GM23338 (cell line): ENCODE measurements at regions not wholly inside any gene's neighbourhood (a gene's known extent, or its start where the extent isn't known, plus 50 kb on each side); places are given as distances from the start of the nearest gene placed in this dataset.

Experiments used
- ATAC-seq: fragments of 200-7000 bp; cut with Tn5 transposase; 3 replicates; pipeline ENCODE4 v1.9.1; 2020
- DNase-seq: peaks from one replicate; pipeline ENCODE4 v3.0.0-alpha.2; 2015; ENCODE audit warnings: low spot score
- H2AFZ ChIP-seq: fragments of 200-600 bp; sonication (generic); 2 replicates; pipeline ENCODE4 v1.8.0; 2016; ENCODE audit warnings: antibody characterized with exemption, mild to moderate bottlenecking, moderate library complexity
- H3F3A ChIP-seq: fragments of 200-600 bp; sonication (generic); replicated peaks from 2 replicates; pipeline ENCODE4 v1.8.0; 2017; ENCODE audit warnings: antibody characterized with exemption, mixed run types, low read depth
- H3K27ac ChIP-seq: fragments of 200-600 bp; sonication (generic); 2 replicates; pipeline ENCODE4 v1.6.1; 2016; ENCODE audit warnings: low read depth
- H3K27me3 ChIP-seq: fragments of 200-600 bp; sonication (generic); 2 replicates; pipeline ENCODE4 v1.8.0; 2016; ENCODE audit warnings: mild to moderate bottlenecking, mixed run types, moderate library complexity; ENCODE audit not compliant: insufficient read depth
- H3K36me3 ChIP-seq: fragments of 200-600 bp; sonication (generic); 2 replicates; pipeline ENCODE4 v1.8.0; 2016; ENCODE audit warnings: mild to moderate bottlenecking; ENCODE audit not compliant: insufficient read depth
- H3K4me1 ChIP-seq: fragments of 200-600 bp; sonication (generic); 2 replicates; pipeline ENCODE4 v1.8.0; 2016; ENCODE audit warnings: mild to moderate bottlenecking, moderate library complexity; ENCODE audit not compliant: insufficient read depth
- H3K4me2 ChIP-seq: fragments of 200-600 bp; sonication (generic); 2 replicates; pipeline ENCODE4 v1.7.1; 2017; ENCODE audit warnings: mixed run types
- H3K4me3 ChIP-seq: fragments of 200-600 bp; sonication (generic); 2 replicates; pipeline ENCODE4 v1.6.1; 2016; ENCODE audit warnings: mixed run types
- H3K79me2 ChIP-seq: fragments of 200-600 bp; sonication (generic); replicated peaks from 2 replicates; pipeline ENCODE4 v1.8.0; 2017; ENCODE audit warnings: mild to moderate bottlenecking; ENCODE audit not compliant: insufficient read depth
- H3K9me2 ChIP-seq: fragments of 200-600 bp; sonication (generic); 2 replicates; pipeline ENCODE4 v1.8.0; 2017; ENCODE audit not compliant: insufficient read depth
- H4K20me1 ChIP-seq: fragments of 200-600 bp; sonication (generic); replicated peaks from 2 replicates; pipeline ENCODE4 v1.8.0; 2017; ENCODE audit warnings: mild to moderate bottlenecking; ENCODE audit not compliant: insufficient read depth
- H3K27ac Mint-ChIP-seq: 2 replicates; pipeline ENCODE4 v1.8.0; 2020; ENCODE audit warnings: inconsistent platforms, mild to moderate bottlenecking, moderate library complexity, mixed read lengths
- H3K27me3 Mint-ChIP-seq: 3 replicates; pipeline ENCODE4 v1.8.0; 2022; ENCODE audit warnings: low read depth, mild to moderate bottlenecking, moderate library complexity, mixed read lengths, inconsistent platforms; ENCODE audit not compliant: insufficient read depth, poor library complexity
- H3K36me3 Mint-ChIP-seq: 3 replicates; pipeline ENCODE4 v1.8.0; 2021; ENCODE audit warnings: low read depth, mild to moderate bottlenecking, inconsistent platforms, moderate library complexity, mixed read lengths
- H3K4me1 Mint-ChIP-seq: 3 replicates; pipeline ENCODE4 v1.8.0; 2020; ENCODE audit warnings: mild to moderate bottlenecking, inconsistent platforms, mixed read lengths
- H3K4me3 Mint-ChIP-seq: 3 replicates; pipeline ENCODE4 v1.8.0; 2021; ENCODE audit warnings: moderate library complexity, mild to moderate bottlenecking, inconsistent platforms, mixed read lengths
- H3K9me3 Mint-ChIP-seq: 3 replicates; pipeline ENCODE4 v1.8.0; 2020; ENCODE audit warnings: moderate library complexity, mild to moderate bottlenecking, inconsistent platforms, mixed read lengths
- CREB1 ChIP-seq: fragments of 250-450 bp; sonication (Bioruptor Pico); IDR thresholded peaks from 2 replicates; pipeline ENCODE4 v1.5.0; 2020; ENCODE audit warnings: low read depth, mild to moderate bottlenecking, moderate library complexity
- EZH2 ChIP-seq: fragments of 200-600 bp; sonication (generic); IDR thresholded peaks from one replicate; pipeline ENCODE4 v1.8.0; 2017; ENCODE audit warnings: antibody characterized with exemption, mild to moderate bottlenecking, low read depth; ENCODE audit not compliant: unreplicated experiment
- JUNB ChIP-seq: IDR thresholded peaks from one replicate; pipeline ENCODE4 v1.6.1; 2016; ENCODE audit warnings: antibody characterized with exemption; ENCODE audit not compliant: unreplicated experiment
- NANOG ChIP-seq: IDR thresholded peaks from 2 replicates; pipeline ENCODE4 v1.6.1; 2016; ENCODE audit warnings: antibody characterized with exemption, borderline replicate concordance
- POLR2AphosphoS5 ChIP-seq: IDR thresholded peaks from 2 replicates; pipeline ENCODE4 v1.6.1; 2016; ENCODE audit warnings: antibody characterized with exemption, low read depth
- STAT1 ChIP-seq: IDR thresholded peaks from one replicate; pipeline ENCODE4 v1.6.1; 2016; ENCODE audit warnings: antibody characterized with exemption; ENCODE audit not compliant: unreplicated experiment
- ZNF114 ChIP-seq: fragments of 250-450 bp; sonication (Bioruptor Pico); IDR thresholded peaks from 2 replicates; pipeline ENCODE4 v1.5.0; 2020; ENCODE audit warnings: mild to moderate bottlenecking, moderate library complexity
- ZNF331 ChIP-seq: fragments of 250-450 bp; sonication (Bioruptor Pico); IDR thresholded peaks from 2 replicates; pipeline ENCODE4 v1.5.0; 2020; ENCODE audit warnings: low read depth, mild to moderate bottlenecking, moderate library complexity
- TF ChIP-seq, protein P1 (sequence below): fragments of 250-450 bp; sonication (Bioruptor Pico); IDR thresholded peaks from 2 replicates; pipeline ENCODE4 v1.5.0; 2020; ENCODE audit warnings: mild to moderate bottlenecking, moderate library complexity
- TF ChIP-seq, protein P2 (sequence below): IDR thresholded peaks from 2 replicates; pipeline ENCODE4 v1.6.1; 2016; ENCODE audit warnings: antibody characterized with exemption

DNA sequence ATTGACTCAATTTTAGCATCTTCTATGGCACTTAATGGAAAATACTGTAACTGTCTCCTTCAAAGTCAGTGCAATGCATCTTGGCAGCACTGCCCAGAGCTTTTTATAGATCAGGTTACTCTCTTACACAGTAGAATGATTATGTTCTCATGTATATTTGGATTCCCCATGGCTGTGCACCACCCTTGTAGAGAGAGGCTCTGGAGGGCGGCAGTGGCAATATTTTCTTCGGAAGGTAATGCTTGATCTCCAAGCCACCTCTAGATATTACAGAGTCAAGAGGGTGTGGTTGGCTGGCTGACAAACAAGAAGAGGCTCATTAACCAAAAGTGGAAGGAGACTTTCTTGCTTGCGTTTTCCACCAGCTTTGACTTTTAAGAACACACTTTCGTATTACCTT is 72.8 kb upstream of the ARSJ start (continued):
- no peak for TF ChIP-seq STAT1
- no peak for TF ChIP-seq ZNF114 (CRISPR knock-in tag)

DNA sequence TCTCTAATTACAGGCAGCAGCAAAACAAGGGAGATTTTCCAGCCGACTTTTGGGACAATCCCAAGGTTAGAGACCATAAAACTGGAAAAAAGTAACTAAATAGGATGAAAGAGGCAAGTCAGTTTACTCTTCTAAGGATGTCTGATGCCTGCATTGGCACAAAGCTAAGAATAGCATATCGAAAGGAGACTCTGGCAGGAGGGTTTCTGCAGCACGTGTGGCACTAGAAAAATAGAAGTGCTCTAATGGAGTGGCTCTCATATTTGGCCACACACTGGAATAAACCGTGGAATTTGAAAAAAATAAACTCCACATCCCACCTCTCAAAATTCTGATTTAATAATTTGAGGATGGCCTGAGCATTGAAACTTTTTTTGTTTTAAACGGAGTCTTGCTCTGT is 77.2 kb upstream of the ARSJ start:
- H3K4me1 ChIP-seq: no peaks in the 10 kb centered on the region
- Mint-ChIP-seq H3K27me3 (no peaks in the 10 kb centered on the region), H3K27ac (no peak overlapping the region), H3K9me3 (peaks cover 13% of the 10 kb centered on the region; the same call in 2 of the 3 replicates), H3K36me3 (no peaks in the 10 kb centered on the region), H3K4me1 (no peaks in the 10 kb centered on the region), H3K4me3 (no peak overlapping the region)
- H3K9me2 ChIP-seq: no peaks in the 10 kb centered on the region
- H3K36me3 ChIP-seq: no peaks in the 10 kb centered on the region
- ATAC-seq (no peak), DNase-seq (no peak)
- H3K27ac ChIP-seq: no peak overlapping the region
- no peaks in the 10 kb centered on the region for H3F3A ChIP-seq
- H3K79me2 ChIP-seq: no peaks in the 10 kb centered on the region
- TF ChIP-seq STAT1 (no peak), CREB1 (CRISPR knock-in tag) (no peak), ZNF114 (CRISPR knock-in tag) (no peak), JUNB (no peak), NANOG (no peak), ZNF331 (CRISPR knock-in tag) (no peak), EZH2 (no peak), POLR2AphosphoS5 (no peak)
- TF ChIP-seq, protein P1, sequence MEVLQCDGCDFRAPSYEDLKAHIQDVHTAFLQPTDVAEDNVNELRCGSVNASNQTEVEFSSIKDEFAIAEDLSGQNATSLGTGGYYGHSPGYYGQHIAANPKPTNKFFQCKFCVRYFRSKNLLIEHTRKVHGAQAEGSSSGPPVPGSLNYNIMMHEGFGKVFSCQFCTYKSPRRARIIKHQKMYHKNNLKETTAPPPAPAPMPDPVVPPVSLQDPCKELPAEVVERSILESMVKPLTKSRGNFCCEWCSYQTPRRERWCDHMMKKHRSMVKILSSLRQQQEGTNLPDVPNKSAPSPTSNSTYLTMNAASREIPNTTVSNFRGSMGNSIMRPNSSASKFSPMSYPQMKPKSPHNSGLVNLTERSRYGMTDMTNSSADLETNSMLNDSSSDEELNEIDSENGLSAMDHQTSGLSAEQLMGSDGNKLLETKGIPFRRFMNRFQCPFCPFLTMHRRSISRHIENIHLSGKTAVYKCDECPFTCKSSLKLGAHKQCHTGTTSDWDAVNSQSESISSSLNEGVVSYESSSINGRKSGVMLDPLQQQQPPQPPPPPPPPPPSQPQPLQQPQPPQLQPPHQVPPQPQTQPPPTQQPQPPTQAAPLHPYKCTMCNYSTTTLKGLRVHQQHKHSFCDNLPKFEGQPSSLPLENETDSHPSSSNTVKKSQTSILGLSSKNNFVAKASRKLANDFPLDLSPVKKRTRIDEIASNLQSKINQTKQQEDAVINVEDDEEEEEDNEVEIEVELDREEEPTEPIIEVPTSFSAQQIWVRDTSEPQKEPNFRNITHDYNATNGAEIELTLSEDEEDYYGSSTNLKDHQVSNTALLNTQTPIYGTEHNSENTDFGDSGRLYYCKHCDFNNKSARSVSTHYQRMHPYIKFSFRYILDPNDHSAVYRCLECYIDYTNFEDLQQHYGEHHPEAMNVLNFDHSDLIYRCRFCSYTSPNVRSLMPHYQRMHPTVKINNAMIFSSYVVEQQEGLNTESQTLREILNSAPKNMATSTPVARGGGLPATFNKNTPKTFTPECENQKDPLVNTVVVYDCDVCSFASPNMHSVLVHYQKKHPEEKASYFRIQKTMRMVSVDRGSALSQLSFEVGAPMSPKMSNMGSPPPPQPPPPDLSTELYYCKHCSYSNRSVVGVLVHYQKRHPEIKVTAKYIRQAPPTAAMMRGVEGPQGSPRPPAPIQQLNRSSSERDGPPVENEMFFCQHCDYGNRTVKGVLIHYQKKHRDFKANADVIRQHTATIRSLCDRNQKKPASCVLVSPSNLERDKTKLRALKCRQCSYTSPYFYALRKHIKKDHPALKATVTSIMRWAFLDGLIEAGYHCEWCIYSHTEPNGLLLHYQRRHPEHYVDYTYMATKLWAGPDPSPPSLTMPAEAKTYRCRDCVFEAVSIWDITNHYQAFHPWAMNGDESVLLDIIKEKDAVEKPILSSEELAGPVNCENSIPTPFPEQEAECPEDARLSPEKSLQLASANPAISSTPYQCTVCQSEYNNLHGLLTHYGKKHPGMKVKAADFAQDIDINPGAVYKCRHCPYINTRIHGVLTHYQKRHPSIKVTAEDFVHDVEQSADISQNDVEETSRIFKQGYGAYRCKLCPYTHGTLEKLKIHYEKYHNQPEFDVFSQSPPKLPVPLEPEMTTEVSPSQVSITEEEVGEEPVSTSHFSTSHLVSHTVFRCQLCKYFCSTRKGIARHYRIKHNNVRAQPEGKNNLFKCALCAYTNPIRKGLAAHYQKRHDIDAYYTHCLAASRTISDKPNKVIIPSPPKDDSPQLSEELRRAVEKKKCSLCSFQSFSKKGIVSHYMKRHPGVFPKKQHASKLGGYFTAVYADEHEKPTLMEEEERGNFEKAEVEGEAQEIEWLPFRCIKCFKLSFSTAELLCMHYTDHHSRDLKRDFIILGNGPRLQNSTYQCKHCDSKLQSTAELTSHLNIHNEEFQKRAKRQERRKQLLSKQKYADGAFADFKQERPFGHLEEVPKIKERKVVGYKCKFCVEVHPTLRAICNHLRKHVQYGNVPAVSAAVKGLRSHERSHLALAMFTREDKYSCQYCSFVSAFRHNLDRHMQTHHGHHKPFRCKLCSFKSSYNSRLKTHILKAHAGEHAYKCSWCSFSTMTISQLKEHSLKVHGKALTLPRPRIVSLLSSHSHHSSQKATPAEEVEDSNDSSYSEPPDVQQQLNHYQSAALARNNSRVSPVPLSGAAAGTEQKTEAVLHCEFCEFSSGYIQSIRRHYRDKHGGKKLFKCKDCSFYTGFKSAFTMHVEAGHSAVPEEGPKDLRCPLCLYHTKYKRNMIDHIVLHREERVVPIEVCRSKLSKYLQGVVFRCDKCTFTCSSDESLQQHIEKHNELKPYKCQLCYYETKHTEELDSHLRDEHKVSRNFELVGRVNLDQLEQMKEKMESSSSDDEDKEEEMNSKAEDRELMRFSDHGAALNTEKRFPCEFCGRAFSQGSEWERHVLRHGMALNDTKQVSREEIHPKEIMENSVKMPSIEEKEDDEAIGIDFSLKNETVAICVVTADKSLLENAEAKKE (CRISPR knock-in tag): no peak
- TF ChIP-seq, protein P2, sequence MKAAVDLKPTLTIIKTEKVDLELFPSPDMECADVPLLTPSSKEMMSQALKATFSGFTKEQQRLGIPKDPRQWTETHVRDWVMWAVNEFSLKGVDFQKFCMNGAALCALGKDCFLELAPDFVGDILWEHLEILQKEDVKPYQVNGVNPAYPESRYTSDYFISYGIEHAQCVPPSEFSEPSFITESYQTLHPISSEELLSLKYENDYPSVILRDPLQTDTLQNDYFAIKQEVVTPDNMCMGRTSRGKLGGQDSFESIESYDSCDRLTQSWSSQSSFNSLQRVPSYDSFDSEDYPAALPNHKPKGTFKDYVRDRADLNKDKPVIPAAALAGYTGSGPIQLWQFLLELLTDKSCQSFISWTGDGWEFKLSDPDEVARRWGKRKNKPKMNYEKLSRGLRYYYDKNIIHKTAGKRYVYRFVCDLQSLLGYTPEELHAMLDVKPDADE: no peak
- no peak overlapping the region for H2AFZ ChIP-seq
- no peak overlapping the region for H3K4me2 ChIP-seq
- H3K4me3 ChIP-seq: no peak overlapping the region
- no peaks in the 10 kb centered on the region for H3K27me3 ChIP-seq
- H4K20me1 ChIP-seq: no peaks in the 10 kb centered on the region
